ENCODE measurements at regions not wholly inside any gene's neighbourhood (a gene's known extent, or its start where the extent isn't known, plus 50 kb on each side); places are given as distances from the start of the nearest gene placed in this dataset.

DNA sequence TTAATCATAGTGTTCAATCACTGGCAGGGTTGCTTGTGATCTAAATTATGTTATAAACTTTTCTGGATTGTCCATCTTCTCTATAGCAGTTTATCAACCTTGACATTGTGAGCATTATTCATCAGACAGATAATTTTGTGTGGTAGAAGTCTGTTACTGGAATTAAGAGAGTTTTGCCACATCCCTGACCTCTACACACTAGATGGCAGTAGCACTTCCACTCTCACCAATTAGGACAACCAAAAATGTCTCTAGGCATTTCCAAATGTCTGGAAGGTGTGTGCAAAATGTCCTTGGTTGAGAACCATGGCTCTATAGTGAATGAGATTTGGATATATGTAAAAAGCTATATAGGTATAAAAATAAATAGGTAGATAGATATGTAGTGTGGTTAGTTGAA lies 324.1 kb upstream of the FAM47C start:
- TF ChIP-seq POLR2AphosphoS5 (IDR thresholded peaks at IDR 0.05) (no peak), POLR2A (IDR thresholded peaks at IDR 0.05) (no peak)
- TF ChIP-seq, protein P1, sequence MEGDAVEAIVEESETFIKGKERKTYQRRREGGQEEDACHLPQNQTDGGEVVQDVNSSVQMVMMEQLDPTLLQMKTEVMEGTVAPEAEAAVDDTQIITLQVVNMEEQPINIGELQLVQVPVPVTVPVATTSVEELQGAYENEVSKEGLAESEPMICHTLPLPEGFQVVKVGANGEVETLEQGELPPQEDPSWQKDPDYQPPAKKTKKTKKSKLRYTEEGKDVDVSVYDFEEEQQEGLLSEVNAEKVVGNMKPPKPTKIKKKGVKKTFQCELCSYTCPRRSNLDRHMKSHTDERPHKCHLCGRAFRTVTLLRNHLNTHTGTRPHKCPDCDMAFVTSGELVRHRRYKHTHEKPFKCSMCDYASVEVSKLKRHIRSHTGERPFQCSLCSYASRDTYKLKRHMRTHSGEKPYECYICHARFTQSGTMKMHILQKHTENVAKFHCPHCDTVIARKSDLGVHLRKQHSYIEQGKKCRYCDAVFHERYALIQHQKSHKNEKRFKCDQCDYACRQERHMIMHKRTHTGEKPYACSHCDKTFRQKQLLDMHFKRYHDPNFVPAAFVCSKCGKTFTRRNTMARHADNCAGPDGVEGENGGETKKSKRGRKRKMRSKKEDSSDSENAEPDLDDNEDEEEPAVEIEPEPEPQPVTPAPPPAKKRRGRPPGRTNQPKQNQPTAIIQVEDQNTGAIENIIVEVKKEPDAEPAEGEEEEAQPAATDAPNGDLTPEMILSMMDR (IDR thresholded peaks at IDR 0.05 in 8 of 11, conservative IDR thresholded peaks at IDR 0.05 in 3 of 11): no peak
- H3K27me3 ChIP-seq (replicated peaks in 1 of 7): no peaks in the 10 kb centered on the region
- no peak overlapping the region for H3K27ac ChIP-seq
- DNase-seq: no peak
- no peaks in the 10 kb centered on the region for H3K4me1 ChIP-seq
- intact Hi-C loops (cut with DNase I; ENCODE audit: low total_unique reads): no loop called here
- no peak overlapping the region for H3K4me3 ChIP-seq
- H3K36me3 ChIP-seq: no peaks in the 10 kb centered on the region
- no peaks in the 10 kb centered on the region for H3K9me3 ChIP-seq

DNA sequence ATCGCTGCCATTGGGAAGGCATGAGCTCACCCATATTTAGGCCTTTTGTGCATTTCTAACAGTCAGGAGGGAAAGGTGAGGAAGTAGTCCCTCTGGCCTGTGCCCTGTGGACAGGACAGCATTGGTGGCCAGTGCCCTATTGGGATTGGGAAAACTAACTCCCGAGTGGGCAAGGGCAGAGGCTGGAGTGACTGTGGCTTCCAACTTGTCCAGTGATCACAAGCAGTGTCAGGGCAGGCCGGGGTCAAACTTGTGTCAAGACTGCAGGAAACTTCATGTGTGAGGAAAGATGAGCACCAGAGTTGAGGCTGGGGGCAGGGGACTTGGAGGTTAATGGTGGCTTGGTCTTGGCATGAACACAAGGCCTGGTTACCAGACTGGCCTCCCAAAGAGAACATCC lies 286.2 kb upstream of the FAM47C start:
- Histone ChIP-seq H3K27me3 (replicated peaks in 1 of 7) (no peaks in the 10 kb centered on the region), H3K4me1 (no peaks in the 10 kb centered on the region), H3K27ac (no peak overlapping the region), H3K9me3 (no peaks in the 10 kb centered on the region), H3K36me3 (no peaks in the 10 kb centered on the region), H3K4me3 (no peak overlapping the region)
- intact Hi-C loops (cut with DNase I; ENCODE audit: low total_unique reads): no loop called here
- no peak for DNase-seq
- no peak for TF ChIP-seq POLR2A (IDR thresholded peaks at IDR 0.05)
- TF ChIP-seq POLR2AphosphoS5 (IDR thresholded peaks at IDR 0.05): no peak
- TF ChIP-seq, protein P1 (IDR thresholded peaks at IDR 0.05 in 8 of 11, conservative IDR thresholded peaks at IDR 0.05 in 3 of 11): no peak
- 68 to 76% (median 74%) methylated on average over 2 to 3 of the region's 3 CpGs for WGBS, 5 donors

DNA sequence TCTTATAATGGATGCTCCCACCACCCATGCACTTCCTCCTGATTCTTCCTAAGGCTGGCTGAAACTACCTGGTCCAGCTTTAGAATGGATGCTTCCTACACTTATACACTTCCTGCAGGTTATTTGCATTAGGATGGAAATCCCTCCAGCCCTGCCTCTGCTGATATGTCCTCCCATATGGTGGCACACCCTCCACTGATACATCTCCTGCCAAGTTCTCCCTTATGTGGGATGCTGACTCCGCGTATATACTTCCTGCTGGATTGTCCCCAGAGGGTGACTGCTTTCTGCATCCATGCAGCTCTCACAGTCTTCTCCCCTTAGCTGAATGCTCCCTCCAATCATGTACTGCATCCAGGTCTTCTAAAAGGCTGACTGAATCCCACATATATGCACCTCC lies 254.6 kb upstream of the FAM47C start:
- no peak for TF ChIP-seq POLR2A (IDR thresholded peaks at IDR 0.05)
- TF ChIP-seq, protein P1 (IDR thresholded peaks at IDR 0.05 in 8 of 11, conservative IDR thresholded peaks at IDR 0.05 in 3 of 11): no peak
- no peak for TF ChIP-seq POLR2AphosphoS5 (IDR thresholded peaks at IDR 0.05)
- no peaks in the 10 kb centered on the region for H3K4me1 ChIP-seq
- WGBS, 5 donors: 79 to 95% (median 87%) methylated on average over 2 of the region's 2 CpGs
- DNase-seq: no peak
- H3K9me3 ChIP-seq: no peaks in the 10 kb centered on the region
- intact Hi-C loops (cut with DNase I; ENCODE audit: low total_unique reads): no loop called here
- no peaks in the 10 kb centered on the region for H3K27me3 ChIP-seq (replicated peaks in 1 of 7)
- H3K36me3 ChIP-seq: no peaks in the 10 kb centered on the region
- H3K4me3 ChIP-seq: no peak overlapping the region
- no peak overlapping the region for H3K27ac ChIP-seq

DNA sequence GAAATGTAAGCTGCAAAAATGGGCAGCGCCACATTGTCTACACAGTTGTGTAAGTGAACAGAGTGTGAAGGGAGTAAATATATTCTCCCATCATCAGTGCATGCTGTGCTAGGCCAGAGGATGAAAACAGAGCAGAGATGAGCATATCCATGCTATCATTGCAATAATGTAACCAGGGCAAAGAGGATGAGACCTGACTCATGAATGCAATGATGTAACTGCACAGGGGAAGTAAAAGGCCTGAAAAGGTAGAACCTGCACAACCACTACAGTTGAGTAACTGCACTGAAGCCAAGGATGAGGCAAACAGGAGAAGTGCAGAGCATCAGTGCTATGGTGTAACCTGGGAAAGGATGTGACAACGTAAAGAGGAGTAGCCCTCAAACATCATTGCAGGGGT lies 220.4 kb upstream of the FAM47C start:
- H3K4me3 ChIP-seq: no peak overlapping the region
- TF ChIP-seq POLR2A (IDR thresholded peaks at IDR 0.05) (no peak), POLR2AphosphoS5 (IDR thresholded peaks at IDR 0.05) (no peak)
- TF ChIP-seq, protein P1 (IDR thresholded peaks at IDR 0.05 in 8 of 11, conservative IDR thresholded peaks at IDR 0.05 in 3 of 11): no peak
- no peaks in the 10 kb centered on the region for H3K4me1 ChIP-seq
- no peaks in the 10 kb centered on the region for H3K9me3 ChIP-seq
- 75 to 94% (median 86%) methylated on average over 2 of the region's 2 CpGs for WGBS, 5 donors
- H3K27ac ChIP-seq: no peak overlapping the region
- no peaks in the 10 kb centered on the region for H3K27me3 ChIP-seq (replicated peaks in 1 of 7)
- intact Hi-C loops (cut with DNase I; ENCODE audit: low total_unique reads): no loop called here
- DNase-seq: no peak
- H3K36me3 ChIP-seq: no peaks in the 10 kb centered on the region
